ENCODE measurements at regions not wholly inside any gene's neighbourhood (a gene's known extent, or its start where the extent isn't known, plus 50 kb on each side); places are given as distances from the start of the nearest gene placed in this dataset.
"Not testable (repeated sequence)": the region's sequence is repeated elsewhere in the genome, so short reads cannot be mapped to it uniquely, and the experiment has no call there.

DNA sequence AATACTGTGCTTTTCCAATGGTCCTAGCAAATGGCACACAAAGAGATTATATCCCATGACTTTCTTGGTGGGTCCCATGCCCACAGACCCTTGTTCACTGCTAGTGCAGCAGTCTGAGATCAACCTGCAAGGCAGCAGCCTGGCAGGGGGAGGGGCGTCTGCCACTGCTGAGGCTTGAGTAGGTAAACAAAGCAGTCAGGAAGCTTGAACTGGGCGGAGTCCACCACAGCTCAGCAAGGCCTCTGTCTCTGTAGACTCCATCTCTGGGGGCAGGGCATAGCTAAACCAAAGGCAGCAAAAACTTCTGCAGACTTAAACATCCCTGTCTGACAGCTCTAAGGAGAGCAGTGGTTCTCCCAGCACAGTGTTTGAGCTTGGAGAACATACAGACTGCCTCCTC is 82.9 kb downstream of the ZNF737 start:
- DNase-seq (ENCODE audit: low spot score): no peak

- DNase-seq (ENCODE audit: low spot score): no peak
These were observed 83.8 kb downstream of the ZNF737 start for GRCh38 chr19:20481736-20482135.

GRCh38 chr19:20479483-20479882 is 86.1 kb downstream of the ZNF737 start:
- no peak for DNase-seq (ENCODE audit: low spot score)

- no peak for DNase-seq (ENCODE audit: low spot score)
These were observed 86.6 kb downstream of the ZNF737 start for GRCh38 chr19:20478936-20479335.

DNA sequence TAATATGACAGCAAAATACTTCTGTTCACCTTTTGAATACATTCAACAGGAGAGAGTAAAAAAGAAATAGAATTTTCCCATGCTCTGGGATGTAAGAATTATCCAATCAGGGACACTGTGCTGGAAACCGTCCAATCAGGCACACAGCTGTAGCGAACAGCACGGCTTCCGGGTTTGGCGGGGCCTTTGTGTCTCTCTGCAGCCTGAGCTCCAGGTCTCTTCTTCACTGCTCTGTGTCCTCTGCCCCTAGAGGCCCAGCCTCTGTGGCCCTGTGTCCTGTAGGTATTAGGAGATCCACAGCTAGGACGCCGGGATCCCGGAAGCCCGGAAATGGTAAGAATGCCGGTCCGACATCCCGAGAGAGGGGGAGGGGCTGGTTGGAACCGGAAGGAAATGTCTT is 92.7 kb downstream of the ZNF737 start:
- no peak for DNase-seq (ENCODE audit: low spot score)

GRCh38 chr19:20471431-20471830 is 94.2 kb downstream of the ZNF737 start:
- DNase-seq (ENCODE audit: low spot score): no peak

DNA sequence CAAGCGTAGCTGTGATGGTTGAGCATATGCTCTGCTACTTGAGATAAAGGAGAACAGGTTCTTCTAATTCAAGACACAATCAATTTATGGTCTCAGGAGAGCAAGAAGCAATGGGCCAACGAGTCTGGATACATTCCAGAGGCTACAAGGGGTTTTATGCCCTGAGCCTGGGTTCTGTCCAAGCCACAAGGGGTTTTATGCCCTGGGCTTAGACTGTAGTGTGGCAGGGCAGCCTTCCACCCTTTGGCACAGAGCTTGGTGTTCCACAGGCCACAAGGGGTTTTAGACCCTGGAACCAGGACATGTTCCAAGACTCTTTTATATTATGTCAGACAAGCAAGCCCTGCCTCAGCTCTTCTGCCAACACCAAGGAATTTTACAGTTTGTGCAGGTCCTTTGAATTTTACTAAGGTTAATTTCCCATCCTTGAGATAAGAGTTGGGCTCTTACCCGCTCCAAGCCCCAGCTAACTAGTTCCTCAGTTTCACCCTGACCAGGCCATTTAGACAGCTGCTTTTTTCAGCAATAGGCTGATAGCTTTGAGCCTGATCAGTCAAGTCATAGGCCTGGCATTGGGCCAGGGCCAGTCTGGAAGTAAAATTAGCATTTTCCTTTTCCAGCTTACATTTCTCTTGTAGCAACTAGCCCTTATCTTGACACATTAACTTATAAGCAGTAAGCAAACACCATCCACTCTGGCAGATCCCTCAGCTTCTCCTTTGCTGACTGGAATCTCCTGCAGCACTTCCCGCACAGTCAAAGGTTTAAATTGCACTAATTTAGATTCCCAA is 95.0 kb downstream of the ZNF737 start:
- DNase-seq (ENCODE audit: low spot score): no peak

GRCh38 chr19:20466638-20466990 is 99.0 kb downstream of the ZNF737 start:
- DNase-seq (ENCODE audit: low spot score): not testable (repeated sequence)

DNA sequence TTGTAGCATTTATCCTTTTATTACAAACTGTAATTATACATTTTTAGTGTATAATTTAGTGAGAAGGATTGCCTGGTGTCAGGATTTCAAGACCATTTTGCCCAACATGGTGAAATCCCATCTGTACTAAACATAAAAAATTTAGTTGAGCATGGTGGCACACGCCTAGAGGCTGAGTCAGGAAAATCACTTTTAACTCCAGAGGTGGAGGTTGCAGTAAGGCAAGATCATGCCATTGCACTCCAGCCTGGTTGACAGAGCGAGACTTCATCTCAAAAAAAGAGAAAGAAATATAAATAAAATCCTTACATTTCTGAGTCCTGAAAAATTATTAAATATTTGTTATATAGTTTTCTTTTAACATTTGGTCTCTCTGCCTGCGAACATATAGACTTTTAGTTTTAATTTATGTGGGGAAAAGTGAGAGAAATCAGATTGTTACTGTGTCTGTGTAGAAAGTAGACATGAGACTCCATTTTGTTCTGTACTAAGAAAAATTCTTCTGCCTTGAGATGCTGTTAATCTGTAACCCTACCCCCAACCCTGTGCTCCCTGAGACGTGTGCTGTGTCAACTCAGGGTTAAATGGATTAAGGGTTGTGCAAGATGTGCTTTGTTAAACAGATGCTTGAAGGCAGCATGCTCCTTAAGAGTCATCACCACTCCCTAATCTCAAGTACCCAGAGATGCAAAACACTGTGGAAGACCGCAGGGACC is 99.5 kb downstream of the ZNF737 start:
- DNase-seq (ENCODE audit: low spot score): not testable (repeated sequence)

DNA sequence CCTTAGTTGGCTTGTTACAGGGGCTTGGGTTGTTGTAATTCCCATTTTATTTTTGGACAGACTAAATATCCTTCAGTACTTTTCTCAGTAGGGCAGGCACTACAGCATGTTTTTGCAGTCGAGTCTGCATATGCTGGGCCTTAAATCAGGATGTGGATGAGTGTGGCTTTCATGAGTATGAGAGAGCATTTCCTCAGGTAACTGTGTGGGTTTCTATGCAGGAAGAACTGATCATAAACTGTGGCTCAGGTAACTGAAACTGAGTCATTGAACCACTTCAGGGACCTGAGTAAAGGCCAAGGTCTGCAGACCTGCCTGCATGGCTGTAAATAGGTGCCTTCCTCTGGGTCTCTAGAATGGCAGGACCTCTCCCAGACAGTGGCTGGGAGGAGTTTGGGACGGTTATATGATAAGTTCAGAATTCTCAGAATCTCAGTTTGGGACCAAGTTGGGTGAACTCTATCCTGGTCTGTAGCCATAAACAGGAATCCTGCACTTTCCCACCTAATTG is 112.1 kb downstream of the ZNF737 start:
- no peak for DNase-seq (ENCODE audit: low spot score)

- DNase-seq (ENCODE audit: low spot score): no peak
These were observed 121.2 kb downstream of the ZNF737 start for GRCh38 chr19:20444202-20444885.

DNA sequence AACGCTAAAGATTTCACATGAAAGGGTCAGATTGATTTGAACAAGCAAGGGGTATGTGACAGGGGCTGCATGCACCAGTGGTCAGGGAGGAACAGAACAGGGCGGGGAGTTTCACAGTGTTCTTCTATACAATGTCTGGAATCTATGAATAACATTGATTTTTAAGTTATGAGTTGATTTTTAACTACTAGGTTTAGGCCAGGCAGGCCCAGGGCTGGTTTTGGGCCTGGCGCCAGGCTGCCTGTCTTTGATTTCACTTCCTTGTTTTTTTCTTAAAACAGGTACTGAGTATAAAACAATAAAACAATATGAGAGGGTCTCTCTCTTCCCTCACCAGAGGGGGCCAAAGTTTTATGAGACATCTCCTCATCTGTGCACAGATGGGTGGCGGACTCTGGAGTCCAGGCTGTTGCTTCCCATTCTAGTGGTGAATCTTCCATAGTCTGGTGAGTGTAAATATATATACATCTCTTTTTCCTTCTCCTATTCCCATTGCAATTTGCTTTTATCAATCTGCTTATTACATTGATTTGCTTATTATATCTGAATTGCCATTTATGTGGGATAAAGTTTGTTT is 133.2 kb downstream of the ZNF737 start:
- DNase-seq (ENCODE audit: low spot score): not testable (repeated sequence)

DNA sequence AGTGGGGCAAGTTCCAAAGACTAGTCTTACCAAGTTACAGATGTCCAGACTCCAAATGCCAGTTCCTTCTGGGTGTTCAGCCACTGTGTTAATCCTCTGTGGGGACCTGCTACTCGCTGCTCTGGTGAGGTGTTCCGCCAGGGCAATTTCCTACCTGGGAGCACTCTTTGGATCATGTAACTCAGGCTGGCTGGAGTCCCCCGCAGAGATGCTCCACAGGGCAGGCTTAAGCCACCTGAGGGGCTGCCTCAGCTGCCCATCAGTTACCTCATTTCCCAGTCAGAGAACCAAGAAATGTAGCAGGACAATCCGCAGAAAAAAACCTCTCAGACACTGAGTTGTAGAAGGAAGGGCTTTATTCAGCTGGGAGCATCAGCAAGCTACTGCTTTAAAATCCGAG is 133.8 kb downstream of the ZNF737 start:
- DNase-seq (ENCODE audit: low spot score): no peak

- peak; percentile 75 for DNase-seq (ENCODE audit: low spot score)
These were observed 142.0 kb downstream of the ZNF737 start for GRCh38 chr19:20423381-20424197.

GRCh38 chr19:20422216-20423205 is 143.1 kb downstream of the ZNF737 start:
- DNase-seq (ENCODE audit: low spot score): peak; percentile 63

GRCh38 chr19:20416661-20417060 is 148.9 kb downstream of the ZNF737 start:
- no peak for DNase-seq (ENCODE audit: low spot score)

DNA sequence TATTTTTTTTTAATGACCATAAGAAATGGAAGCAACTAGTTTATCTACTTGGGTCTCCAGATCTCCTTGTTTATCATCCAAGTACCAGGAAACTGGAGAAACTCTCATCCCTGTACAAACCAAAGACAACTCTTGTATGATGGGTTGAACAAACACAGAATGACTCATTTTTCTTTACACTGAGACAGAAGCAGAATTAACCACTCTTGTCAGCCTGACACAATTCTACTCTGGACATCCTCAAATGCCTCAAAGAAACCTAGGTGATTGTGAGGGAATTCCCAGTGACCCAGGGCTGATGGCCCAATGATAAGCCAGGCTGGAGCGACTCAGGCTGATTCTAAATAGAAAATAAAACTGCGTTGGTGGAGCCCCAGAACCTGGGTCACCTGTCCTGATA is 151.5 kb downstream of the ZNF737 start:
- DNase-seq (ENCODE audit: low spot score): no peak

GRCh38 chr19:20413705-20414104 is 151.9 kb downstream of the ZNF737 start:
- no peak for DNase-seq (ENCODE audit: low spot score)

DNA sequence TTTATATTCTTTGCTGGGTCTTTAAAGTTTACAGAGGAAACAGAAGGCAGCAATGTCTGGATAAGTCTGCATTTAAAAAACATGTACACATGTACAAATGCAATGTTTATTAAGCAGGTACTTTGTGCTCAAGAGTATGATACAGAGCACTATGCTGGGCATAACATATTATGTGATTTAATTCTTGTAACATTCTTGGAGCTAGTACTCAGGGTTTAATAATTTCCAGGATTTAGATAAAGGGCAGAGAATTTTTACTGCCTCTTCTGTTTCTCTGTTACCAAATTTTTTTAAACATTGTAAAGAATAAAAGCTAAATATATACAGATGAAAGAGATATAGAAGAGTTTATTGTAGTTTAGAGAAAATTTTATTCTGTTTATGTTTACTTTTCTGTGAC is 152.7 kb downstream of the ZNF737 start:
- no peak for DNase-seq (ENCODE audit: low spot score)

DNA sequence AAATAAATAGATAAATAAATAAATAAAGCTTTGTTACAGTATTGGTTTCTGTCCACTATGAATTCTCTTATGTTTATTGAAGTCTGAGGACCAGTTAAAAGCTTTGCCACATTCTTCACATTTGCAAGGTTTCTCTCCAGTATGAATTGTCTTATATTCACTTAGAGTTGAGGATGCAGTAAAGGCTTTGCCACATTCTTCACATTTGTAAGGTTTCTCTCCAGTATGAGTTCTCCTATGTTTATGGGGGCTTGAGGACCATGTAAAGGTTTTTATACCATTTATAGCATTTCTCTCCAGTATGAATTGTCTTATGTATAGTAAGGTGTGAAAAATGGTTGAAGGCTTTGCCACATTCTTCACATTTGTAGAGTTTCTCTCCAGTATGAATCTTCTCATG is 168.3 kb downstream of the ZNF737 start:
- DNase-seq (ENCODE audit: low spot score): no peak
